ENCODE measurements at regions not wholly inside any gene's neighbourhood (a gene's known extent, or its start where the extent isn't known, plus 50 kb on each side); places are given as distances from the start of the nearest gene placed in this dataset.
A peak's percentile ranks its signal among the peaks of the same experiment; 100 is the strongest.
"Not testable (repeated sequence)": the region's sequence is repeated elsewhere in the genome, so short reads cannot be mapped to it uniquely, and the experiment has no call there.

DNA sequence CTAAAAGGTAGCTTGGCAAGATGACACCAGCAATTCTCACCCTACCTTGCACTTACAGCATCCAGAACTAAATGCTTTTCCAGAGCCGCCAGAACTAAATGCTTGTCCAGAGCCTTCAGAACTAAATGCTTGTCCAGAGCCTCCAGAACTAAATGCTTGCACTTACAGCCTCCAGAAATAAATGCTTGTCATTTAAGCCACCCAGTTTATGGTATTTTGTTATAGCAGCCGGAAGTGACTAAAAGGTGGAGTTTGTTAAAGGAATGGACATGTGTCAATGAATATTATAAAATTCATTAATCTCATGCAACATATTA is 133.5 kb downstream of the GPX5 start:
- DNase-seq, result no peak

GRCh38 chr6:28661097-28661713 is 135.5 kb downstream of the GPX5 start:
- DNase-seq, result no peak

DNA sequence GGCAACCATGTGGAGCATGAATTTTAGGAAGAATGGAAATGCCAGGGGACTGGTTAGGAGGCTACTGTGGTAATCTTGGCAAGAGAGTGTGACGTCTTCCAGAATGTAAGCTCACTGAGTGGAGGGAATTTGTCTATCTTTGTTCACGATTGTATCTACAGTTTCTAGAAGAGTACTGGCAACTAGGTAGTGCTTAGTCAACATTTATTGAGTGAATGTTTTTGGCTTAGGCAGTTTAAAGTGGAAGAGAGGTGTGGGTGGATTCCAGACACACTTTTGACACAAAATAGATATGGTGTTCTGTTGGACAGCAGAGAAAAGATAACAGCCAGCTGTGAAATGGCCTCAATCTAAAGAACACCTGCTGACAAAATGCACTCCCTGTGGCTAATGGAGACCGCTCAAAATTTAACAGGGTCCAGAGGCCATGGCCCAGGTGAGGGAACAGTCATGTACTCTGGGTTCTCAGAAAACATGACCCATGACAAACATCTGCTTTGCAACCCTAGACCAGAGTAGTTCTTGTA is 139.3 kb downstream of the GPX5 start:
- no peak for DNase-seq

DNA sequence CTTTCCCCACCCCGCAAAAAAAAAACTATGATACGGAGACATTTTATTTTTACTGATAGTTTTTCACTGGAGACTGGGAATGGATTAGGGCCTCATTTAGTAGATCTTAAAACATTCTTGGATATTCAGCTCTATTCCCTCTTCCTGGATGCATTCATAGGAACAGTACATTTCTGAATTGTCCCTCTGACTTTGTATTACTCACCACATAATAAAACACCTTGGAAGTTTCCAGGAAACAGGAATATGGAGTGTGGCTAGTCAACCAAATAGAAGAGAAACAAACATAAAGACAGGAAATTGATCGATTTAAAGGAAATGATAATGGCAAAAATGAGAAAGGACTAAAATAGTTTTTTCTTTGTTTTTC is 147.7 kb downstream of the GPX5 start:
- DNase-seq, result no peak

DNA sequence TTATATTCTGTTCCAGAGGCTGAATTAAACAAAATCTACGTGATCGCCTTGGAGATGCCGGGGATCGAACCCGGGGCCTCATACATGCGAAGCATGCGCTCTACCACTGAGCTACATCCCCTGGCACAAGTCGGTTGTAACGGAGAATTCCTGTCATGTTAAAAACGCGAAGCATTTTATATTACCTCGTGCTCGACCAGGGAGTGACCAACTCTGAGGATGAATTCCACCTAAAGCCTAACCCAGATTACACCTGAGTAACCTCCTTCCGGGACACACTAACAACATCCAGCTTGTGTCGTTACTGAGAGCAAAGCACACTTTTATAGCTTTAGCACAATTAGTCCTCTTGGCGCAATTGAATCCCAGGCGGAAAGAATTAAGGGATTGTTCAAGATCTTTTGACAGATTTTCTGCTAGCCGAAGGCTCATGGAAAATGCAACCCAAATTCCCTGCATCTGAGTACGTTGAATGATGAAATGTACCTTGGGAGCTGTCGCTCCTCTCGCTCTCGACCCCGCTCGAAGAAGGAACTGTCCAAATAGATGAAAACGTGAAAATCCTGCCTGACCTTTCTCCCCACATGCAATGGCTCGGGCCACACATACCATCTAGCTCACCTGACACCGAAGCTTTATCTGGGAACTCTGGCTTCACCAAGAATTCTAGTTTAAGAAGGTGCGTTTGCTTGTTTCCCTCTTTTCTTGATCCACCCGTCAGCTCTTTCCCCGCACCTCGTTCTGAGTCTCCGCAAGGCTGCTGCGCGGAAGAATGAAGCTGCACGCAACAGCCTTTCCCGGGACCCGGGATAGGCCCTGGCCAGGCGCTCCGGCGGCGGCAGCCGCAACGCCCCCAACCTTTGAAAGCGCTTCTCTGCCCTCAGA is 148.3 kb downstream of the GPX5 start:
- DNase-seq, result peak; percentile 39

DNA sequence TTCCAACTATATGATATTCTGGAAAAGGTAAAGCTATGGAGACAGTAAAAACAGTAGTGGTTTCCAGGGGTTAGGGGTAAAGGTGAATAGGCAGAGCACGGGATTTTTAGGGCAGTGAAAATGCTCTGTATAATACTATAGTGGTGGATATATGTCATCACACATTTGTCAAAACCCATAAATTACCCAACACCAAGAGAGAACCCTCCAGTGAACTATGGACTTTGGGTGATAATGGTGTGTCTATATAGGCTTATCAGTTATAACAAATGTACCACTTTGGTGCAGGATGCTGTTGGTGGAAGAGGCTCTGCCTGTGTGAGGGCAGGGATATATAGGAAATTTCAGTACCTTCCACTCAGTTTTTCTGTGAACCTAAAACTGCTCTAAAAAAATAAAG is 149.9 kb downstream of the GPX5 start:
- no peak for DNase-seq

GRCh38 chr6:28682542-28682941 is 156.9 kb downstream of the GPX5 start:
- DNase-seq, result no peak

- DNase-seq, result not testable (repeated sequence)
Observed at GRCh38 chr6:28682956-28683685, 157.4 kb downstream of the GPX5 start.

DNA sequence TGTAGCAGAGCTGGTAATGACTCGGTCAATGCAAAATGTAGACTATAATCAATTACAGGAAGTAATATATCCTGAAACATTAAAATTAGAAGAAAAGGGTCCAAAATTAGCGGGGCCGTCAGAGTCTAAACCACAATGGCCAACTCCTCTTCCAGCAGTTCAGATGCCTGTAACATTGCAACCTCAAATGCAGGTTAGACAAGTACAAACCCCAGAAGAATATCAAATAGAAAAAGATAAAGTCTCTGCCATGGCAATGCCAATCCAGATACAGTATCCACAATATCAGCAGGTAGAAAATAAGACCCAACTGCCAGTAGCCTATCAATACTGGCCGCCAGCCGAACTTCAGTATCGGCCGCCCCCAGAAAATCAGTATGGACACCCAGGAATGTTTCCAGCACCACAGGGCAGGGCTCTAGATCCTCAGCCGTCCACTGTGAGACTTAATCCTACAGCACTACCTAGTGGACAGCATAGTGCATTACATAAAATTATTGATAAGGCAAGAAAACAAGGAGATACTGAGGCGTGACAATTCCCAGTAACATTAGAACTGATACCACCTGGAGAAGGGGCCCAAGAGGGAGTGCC is 158.4 kb downstream of the GPX5 start:
- DNase-seq, result peak; percentile 17

GRCh38 chr6:28685960-28686359 is 160.3 kb downstream of the GPX5 start:
- DNase-seq, result not testable (repeated sequence)

DNA sequence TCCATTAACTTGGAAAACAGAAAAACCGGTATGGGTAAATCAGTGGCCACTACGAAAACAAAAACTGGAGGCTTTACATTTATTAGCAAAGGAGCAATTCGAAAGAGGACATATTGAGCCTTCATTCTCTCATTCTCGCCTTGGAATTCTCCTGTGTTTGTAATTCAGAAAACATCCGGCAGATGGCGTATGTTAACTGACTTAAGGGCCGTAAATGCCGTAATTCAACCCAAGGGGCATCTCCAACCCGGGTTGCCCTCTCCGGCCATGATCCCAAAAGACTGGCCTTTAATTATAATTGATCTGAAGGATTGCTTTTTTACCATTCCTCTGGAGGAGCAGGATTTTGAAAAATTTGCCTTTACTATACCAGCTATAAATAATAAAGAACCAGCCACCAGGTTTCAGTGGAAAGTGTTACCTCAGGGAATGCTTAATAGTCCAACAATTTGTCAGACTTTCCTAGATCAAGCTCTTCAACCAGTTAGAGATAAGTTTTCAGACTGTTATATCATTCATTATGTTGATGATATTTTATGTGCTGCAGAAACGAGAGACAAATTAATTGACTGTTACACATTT is 160.9 kb downstream of the GPX5 start:
- peak; percentile 4 for DNase-seq

GRCh38 chr6:28687309-28687981 is 161.8 kb downstream of the GPX5 start:
- DNase-seq, result not testable (repeated sequence)

- DNase-seq, result not testable (repeated sequence)
Observed at GRCh38 chr6:28691991-28692390, 166.3 kb downstream of the GPX5 start.

DNA sequence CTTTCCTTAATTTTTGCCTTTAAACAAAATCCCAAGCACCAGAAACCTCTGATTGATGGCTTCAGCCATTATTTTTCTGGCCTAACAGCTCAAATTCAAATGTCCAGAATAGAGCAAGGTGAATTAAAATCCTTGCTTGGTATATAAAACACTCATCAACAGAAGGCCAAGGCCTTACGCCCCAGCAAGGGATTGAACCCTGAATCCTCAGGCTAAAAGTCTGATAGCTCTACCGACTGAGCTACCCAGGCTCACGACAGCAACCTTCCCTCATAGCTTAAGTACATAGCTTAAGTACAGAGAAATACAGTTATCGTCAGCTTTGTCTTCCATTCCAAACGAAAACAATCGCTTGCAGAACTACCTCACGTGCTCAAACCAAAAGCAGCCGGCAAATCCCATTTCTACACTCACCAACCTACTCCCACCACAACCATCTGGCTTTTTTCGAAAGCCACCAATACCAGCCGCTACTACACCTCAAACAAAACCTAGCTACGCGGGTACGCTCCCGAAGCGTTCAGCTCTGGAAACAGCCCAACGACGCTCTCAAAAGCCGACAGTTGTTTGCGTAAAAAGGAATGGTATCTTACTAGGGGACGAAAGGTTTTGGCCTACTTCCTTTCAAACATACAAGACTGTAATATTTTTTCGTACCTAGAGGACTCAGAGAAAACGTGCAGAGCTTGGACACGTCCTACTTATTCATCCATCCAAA is 167.5 kb downstream of the GPX5 start:
- no peak for DNase-seq

DNA sequence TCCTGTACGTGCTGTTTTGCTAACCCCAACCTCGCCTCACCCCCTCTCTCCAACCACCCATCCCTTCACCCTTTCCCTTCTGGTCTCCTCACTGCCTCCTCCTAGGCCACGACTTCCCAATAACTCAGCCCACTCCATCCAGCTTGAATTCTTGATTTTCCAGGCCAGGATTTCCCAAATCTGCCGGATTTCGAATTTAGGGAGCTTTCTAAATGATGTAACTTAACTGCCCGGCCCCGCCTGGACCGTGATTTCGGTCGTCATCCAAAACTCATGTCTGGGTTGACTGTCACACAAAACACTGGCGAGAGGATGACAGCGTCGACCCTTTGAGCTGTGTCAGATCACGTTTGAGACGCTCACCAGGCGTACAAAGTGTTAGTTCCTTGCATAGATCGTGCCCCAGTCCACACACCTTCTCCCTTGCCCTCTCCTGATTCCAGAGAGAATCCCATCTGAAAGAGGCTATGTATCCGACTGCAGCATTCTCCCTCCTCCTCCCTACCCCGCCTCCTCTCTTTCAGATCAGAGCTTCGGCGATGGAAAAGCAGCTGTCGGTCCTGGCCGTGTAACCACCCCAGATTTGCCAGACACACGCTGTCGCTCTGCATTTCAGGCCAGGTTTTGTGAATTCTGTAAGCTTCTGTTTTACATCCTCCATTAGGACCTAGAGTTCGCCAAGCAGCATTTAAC is 168.2 kb downstream of the GPX5 start:
- no peak for DNase-seq

GRCh38 chr6:28695715-28696114 is 170.0 kb downstream of the GPX5 start:
- DNase-seq, result no peak

GRCh38 chr6:28696167-28696566 is 170.5 kb downstream of the GPX5 start:
- no peak for DNase-seq

DNA sequence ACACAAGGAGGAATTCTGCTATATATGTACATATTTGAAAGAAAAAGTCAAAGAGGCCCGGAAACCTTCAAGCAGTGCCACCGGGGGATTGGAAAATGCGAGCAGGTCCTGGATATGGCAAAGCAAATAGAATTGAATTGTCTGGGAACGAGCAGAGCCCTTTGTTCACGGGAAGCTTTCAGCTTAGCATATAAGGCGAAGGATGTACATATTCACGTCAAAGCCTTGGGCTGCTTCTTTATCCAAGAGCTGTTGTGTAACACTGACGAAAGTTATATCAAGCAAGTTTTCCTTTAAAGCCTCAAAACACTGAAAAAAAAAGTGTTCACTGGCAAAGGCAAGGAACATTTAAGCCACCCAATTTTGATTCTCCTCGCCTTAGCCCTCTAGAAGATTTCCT is 171.0 kb downstream of the GPX5 start:
- DNase-seq, result no peak

- no peak for DNase-seq
Observed at GRCh38 chr6:28707387-28708282, 182.0 kb downstream of the GPX5 start.
